ENCODE measurements at regions not wholly inside any gene's neighbourhood (a gene's known extent, or its start where the extent isn't known, plus 50 kb on each side); places are given as distances from the start of the nearest gene placed in this dataset.

GRCh38 chr22:48391171-48391711 lies 1436.4 kb downstream of the BRD1 start:
- TF ChIP-seq POLR2A (IDR thresholded peaks at IDR 0.05), result no peak
- no peak for TF ChIP-seq CTCF (IDR thresholded peaks at IDR 0.05)
- TF ChIP-seq EP300 (IDR thresholded peaks at IDR 0.05), result no peak
- WGBS, 2 donors, result 74 to 76% methylated on average over 16 of the region's 16 CpGs
- no peak for DNase-seq (ENCODE audit: low spot score in 2 of 2)
- Histone ChIP-seq H3K4me1 (no peaks in the 10 kb centered on the region), H3K4me3 (no peak overlapping the region), H3K36me3 (no peaks in the 10 kb centered on the region), H3K27ac (no peak overlapping the region), H3K9me3 (peaks cover 0 to 7% (median 1%) of the 10 kb centered on the region in 4 donors), H3K27me3 (no peaks in the 10 kb centered on the region)

- WGBS, 2 donors, result 86 to 92% methylated on average over 8 of the region's 8 CpGs
These were observed 1437.8 kb downstream of the BRD1 start for GRCh38 chr22:48389916-48390315.

GRCh38 chr22:48382197-48382596 lies 1445.5 kb downstream of the BRD1 start:
- no peak for TF ChIP-seq POLR2A (IDR thresholded peaks at IDR 0.05)
- TF ChIP-seq EP300 (IDR thresholded peaks at IDR 0.05), result no peak
- TF ChIP-seq CTCF (IDR thresholded peaks at IDR 0.05), result no peak
- WGBS, 2 donors, result 90 to 97% methylated on average over 12 of the region's 12 CpGs
- DNase-seq (ENCODE audit: low spot score in 2 of 2), result no peak

More at GRCh38 chr22:48389916-48390315, 1437.8 kb downstream of the BRD1 start:
- Histone ChIP-seq H3K27ac (no peak overlapping the region), H3K27me3 (no peaks in the 10 kb centered on the region), H3K9me3 (peaks cover 0 to 21% (median 5%) of the 10 kb centered on the region in 4 donors), H3K4me1 (no peaks in the 10 kb centered on the region), H3K4me3 (no peak overlapping the region), H3K36me3 (no peaks in the 10 kb centered on the region)
- no peak for DNase-seq (ENCODE audit: low spot score in 2 of 2)
- no peak for TF ChIP-seq EP300 (IDR thresholded peaks at IDR 0.05)
- no peak for TF ChIP-seq POLR2A (IDR thresholded peaks at IDR 0.05)
- no peak for TF ChIP-seq CTCF (IDR thresholded peaks at IDR 0.05)

GRCh38 chr22:48380016-48380665 lies 1447.5 kb downstream of the BRD1 start:
- no peak overlapping the region for H3K4me3 ChIP-seq
- H3K27ac ChIP-seq, result no peak overlapping the region
- DNase-seq (ENCODE audit: low spot score in 2 of 2), result no peak
- H3K4me1 ChIP-seq, result no peaks in the 10 kb centered on the region
- no peaks in the 10 kb centered on the region for H3K27me3 ChIP-seq
- 83 to 87% methylated on average over 12 of the region's 13 CpGs for WGBS, 2 donors
- TF ChIP-seq POLR2A (IDR thresholded peaks at IDR 0.05), result no peak
- TF ChIP-seq EP300 (IDR thresholded peaks at IDR 0.05), result no peak
- no peak for TF ChIP-seq CTCF (IDR thresholded peaks at IDR 0.05)
- no peaks in the 10 kb centered on the region for H3K36me3 ChIP-seq
- peaks cover 0 to 20% (median 0%) of the 10 kb centered on the region in 4 donors for H3K9me3 ChIP-seq

More at GRCh38 chr22:48382197-48382596, 1445.5 kb downstream of the BRD1 start:
- H3K27ac ChIP-seq, result no peak overlapping the region
- peaks cover 0 to 35% (median 5%) of the 10 kb centered on the region in 4 donors for H3K9me3 ChIP-seq
- no peaks in the 10 kb centered on the region for H3K4me1 ChIP-seq
- no peak overlapping the region for H3K4me3 ChIP-seq
- no peaks in the 10 kb centered on the region for H3K27me3 ChIP-seq
- no peaks in the 10 kb centered on the region for H3K36me3 ChIP-seq

- TF ChIP-seq EP300 (IDR thresholded peaks at IDR 0.05), result no peak
- TF ChIP-seq CTCF (IDR thresholded peaks at IDR 0.05), result no peak
- TF ChIP-seq POLR2A (IDR thresholded peaks at IDR 0.05), result no peak
- Histone ChIP-seq H3K27me3 (no peaks in the 10 kb centered on the region), H3K9me3 (peaks cover 0 to 12% (median 0%) of the 10 kb centered on the region in 4 donors), H3K27ac (no peak overlapping the region), H3K36me3 (no peaks in the 10 kb centered on the region), H3K4me1 (no peaks in the 10 kb centered on the region), H3K4me3 (no peak overlapping the region)
- WGBS, 2 donors, result 81 to 83% methylated on average over 10 to 13 of the region's 13 CpGs
- no peak for DNase-seq (ENCODE audit: low spot score in 2 of 2)
These were observed 1448.3 kb downstream of the BRD1 start for GRCh38 chr22:48379371-48379770.

Measured in tibial nerve (tissue), 4 donors.